Stomach (tissue), 4 donors: ENCODE measurements at regions not wholly inside any gene's neighbourhood (a gene's known extent, or its start where the extent isn't known, plus 50 kb on each side); places are given as distances from the start of the nearest gene placed in this dataset.

Source experiments
- EP300 ChIP-seq: sonication (generic); formaldehyde crosslinking; IDR thresholded peaks from one replicate; pipeline ENCODE4 v1.6.1; 2017; ENCODE audit warnings: antibody characterized with exemption
- POLR2A ChIP-seq, 4 donors: fragments of 450-650 bp; IDR thresholded peaks; one replicate each; pipeline ENCODE4 v1.6.1; 2016; ENCODE audit warnings: antibody characterized with exemption in 4 of 4, control low read depth in 2 of 4, mild to moderate bottlenecking in 1 of 4, moderate library complexity in 1 of 4
- POLR2AphosphoS5 ChIP-seq, 3 donors: sonication (generic); formaldehyde crosslinking; IDR thresholded peaks; one replicate each; pipeline ENCODE4 v1.6.1; 2016; ENCODE audit warnings: antibody characterized with exemption in 3 of 3
- TF ChIP-seq, protein P1 (sequence below), 7 experiments: fragments of 450-650 bp in 4 of 7; fragments of 200-600 bp in 3 of 7; sonication (generic) in 3 of 7; IDR thresholded peaks; one replicate each; pipeline ENCODE4 v1.5.1; 2016 to 2019; ENCODE audit warnings: antibody characterized with exemption in 7 of 7, control low read depth in 2 of 7, mild to moderate bottlenecking in 1 of 7

DNA sequence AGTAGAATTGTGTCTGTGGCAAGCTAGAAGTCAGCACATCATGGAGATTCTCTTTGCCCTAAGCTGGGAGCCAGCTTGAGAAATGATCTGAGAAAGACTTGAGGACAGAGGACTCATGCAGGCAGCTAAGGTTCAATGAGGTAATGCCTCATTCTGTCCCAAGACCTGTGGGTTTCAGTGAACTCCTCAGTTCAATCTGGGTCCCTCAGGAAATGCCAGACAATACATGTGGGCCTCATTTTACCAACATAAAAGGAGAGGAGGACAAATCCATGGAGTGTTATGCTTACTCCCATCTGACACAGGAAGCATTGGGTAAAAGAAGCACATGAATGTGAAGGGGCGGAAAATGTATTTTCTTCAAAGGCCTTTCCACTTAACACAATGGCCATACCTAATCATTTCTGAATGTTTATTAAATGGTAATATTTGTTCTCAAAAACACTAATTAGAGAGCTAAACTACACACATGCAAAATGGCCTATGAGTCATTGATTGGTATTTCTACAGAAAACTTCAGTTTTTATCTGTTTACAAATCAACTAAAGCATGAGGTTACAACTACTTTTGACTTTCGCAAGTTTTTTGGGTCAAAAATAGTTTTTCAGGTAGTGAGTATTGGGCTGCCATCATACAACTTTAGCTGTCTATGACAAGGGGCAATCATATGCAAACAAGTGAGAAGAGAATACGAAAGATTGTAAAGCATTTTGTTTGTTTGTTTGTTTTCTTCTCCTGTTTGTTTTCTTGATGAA lies 205.3 kb downstream of the CHRM2 start:
- TF ChIP-seq EP300 (no peak), POLR2A (IDR thresholded peaks at IDR 0.05) (no peak), POLR2AphosphoS5 (IDR thresholded peaks at IDR 0.05) (no peak)
- TF ChIP-seq, protein P1, sequence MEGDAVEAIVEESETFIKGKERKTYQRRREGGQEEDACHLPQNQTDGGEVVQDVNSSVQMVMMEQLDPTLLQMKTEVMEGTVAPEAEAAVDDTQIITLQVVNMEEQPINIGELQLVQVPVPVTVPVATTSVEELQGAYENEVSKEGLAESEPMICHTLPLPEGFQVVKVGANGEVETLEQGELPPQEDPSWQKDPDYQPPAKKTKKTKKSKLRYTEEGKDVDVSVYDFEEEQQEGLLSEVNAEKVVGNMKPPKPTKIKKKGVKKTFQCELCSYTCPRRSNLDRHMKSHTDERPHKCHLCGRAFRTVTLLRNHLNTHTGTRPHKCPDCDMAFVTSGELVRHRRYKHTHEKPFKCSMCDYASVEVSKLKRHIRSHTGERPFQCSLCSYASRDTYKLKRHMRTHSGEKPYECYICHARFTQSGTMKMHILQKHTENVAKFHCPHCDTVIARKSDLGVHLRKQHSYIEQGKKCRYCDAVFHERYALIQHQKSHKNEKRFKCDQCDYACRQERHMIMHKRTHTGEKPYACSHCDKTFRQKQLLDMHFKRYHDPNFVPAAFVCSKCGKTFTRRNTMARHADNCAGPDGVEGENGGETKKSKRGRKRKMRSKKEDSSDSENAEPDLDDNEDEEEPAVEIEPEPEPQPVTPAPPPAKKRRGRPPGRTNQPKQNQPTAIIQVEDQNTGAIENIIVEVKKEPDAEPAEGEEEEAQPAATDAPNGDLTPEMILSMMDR (IDR thresholded peaks at IDR 0.05), result no peak
